ENCODE measurements at regions not wholly inside any gene's neighbourhood (a gene's known extent, or its start where the extent isn't known, plus 50 kb on each side); places are given as distances from the start of the nearest gene placed in this dataset.

- DNase-seq = no peak
Observed at GRCh38 chr22:34160141-34160783, 240.0 kb upstream of the LARGE1 start.

- no peak for DNase-seq
Observed at GRCh38 chr22:34161431-34162123, 241.3 kb upstream of the LARGE1 start.

- DNase-seq = no peak
Observed at GRCh38 chr22:34198976-34199375, 278.7 kb upstream of the LARGE1 start.

GRCh38 chr22:34210301-34210700 is 290.0 kb upstream of the LARGE1 start:
- no peak for DNase-seq

GRCh38 chr22:34214372-34214771 is 294.1 kb upstream of the LARGE1 start:
- no peak for DNase-seq

- no peak for DNase-seq
Observed at GRCh38 chr22:34225278-34225677, 305.0 kb upstream of the LARGE1 start.

- DNase-seq = no peak
Observed at GRCh38 chr22:34236527-34236926, 316.3 kb upstream of the LARGE1 start.

GRCh38 chr22:34239421-34239820 is 319.1 kb upstream of the LARGE1 start:
- DNase-seq = no peak

GRCh38 chr22:34243023-34243422 is 322.7 kb upstream of the LARGE1 start:
- DNase-seq = no peak

- no peak for DNase-seq
Observed at GRCh38 chr22:34255042-34255441, 334.8 kb upstream of the LARGE1 start.

- DNase-seq = no peak
Observed at GRCh38 chr22:34278121-34278520, 357.8 kb upstream of the LARGE1 start.

- no peak for DNase-seq
Observed at GRCh38 chr22:34281738-34282137, 361.5 kb upstream of the LARGE1 start.

- no peak for DNase-seq
Observed at GRCh38 chr22:34283844-34284243, 363.6 kb upstream of the LARGE1 start.

GRCh38 chr22:34293324-34293723 is 373.0 kb upstream of the LARGE1 start:
- no peak for DNase-seq

GRCh38 chr22:34294476-34294875 is 374.2 kb upstream of the LARGE1 start:
- no peak for DNase-seq

GRCh38 chr22:34294986-34295385 is 374.7 kb upstream of the LARGE1 start:
- no peak for DNase-seq

- DNase-seq = no peak
Observed at GRCh38 chr22:34296461-34296860, 376.2 kb upstream of the LARGE1 start.

- no peak for DNase-seq
Observed at GRCh38 chr22:34297536-34298120, 377.4 kb upstream of the LARGE1 start.

- no peak for DNase-seq
Observed at GRCh38 chr22:34299496-34299895, 379.2 kb upstream of the LARGE1 start.

- DNase-seq = no peak
Observed at GRCh38 chr22:34301569-34301968, 381.3 kb upstream of the LARGE1 start.

GRCh38 chr22:34303656-34304055 is 383.4 kb upstream of the LARGE1 start:
- no peak for DNase-seq

GRCh38 chr22:34306361-34306760 is 386.1 kb upstream of the LARGE1 start:
- DNase-seq = no peak

- DNase-seq = no peak
Observed at GRCh38 chr22:34308101-34308500, 387.8 kb upstream of the LARGE1 start.

- DNase-seq = no peak
Observed at GRCh38 chr22:34319346-34319745, 399.1 kb upstream of the LARGE1 start.

- DNase-seq = no peak
Observed at GRCh38 chr22:34324763-34325162, 404.5 kb upstream of the LARGE1 start.
